HepG2 (cell line): ENCODE measurements at regions not wholly inside any gene's neighbourhood (a gene's known extent, or its start where the extent isn't known, plus 50 kb on each side); places are given as distances from the start of the nearest gene placed in this dataset.

Experiments
- BCLAF1 ChIP-seq: fragments of 450-650 bp; IDR thresholded peaks from 2 replicates; pipeline ENCODE4 v1.6.1; 2017; ENCODE audit warnings: mild to moderate bottlenecking
- FOSL1 ChIP-seq: sonication (generic); formaldehyde crosslinking; IDR thresholded peaks from 2 replicates; pipeline ENCODE4 v1.9.0; 2021; ENCODE audit warnings: missing genetic modification reagents, borderline replicate concordance
- FOXA1 ChIP-seq, 2 experiments: fragments of 450-650 bp in 1 of 2; sonication (generic) in 1 of 2; formaldehyde crosslinking in 1 of 2; IDR thresholded peaks; 2 replicates each; pipeline versions ENCODE4 v1.4.0 to v1.6.1; 2016 to 2020; ENCODE audit warnings: missing genetic modification reagents in 1 of 2
- ISL2 ChIP-seq: sonication (generic); formaldehyde crosslinking; IDR thresholded peaks from 2 replicates; pipeline ENCODE4 v1.5.0; 2020; ENCODE audit warnings: missing genetic modification reagents
- KLF11 ChIP-seq: IDR thresholded peaks from 2 replicates; pipeline ENCODE4 v1.6.1; 2016; ENCODE audit warnings: missing compliant biosample characterization
- NFATC3 ChIP-seq: sonication (generic); formaldehyde crosslinking; IDR thresholded peaks from 2 replicates; pipeline ENCODE4 v1.5.1; 2020; ENCODE audit warnings: mild to moderate bottlenecking, missing genetic modification reagents
- NFE2 ChIP-seq: sonication (generic); formaldehyde crosslinking; IDR thresholded peaks from 2 replicates; pipeline ENCODE4 v1.4.0; 2020; ENCODE audit warnings: missing genetic modification reagents
- SP5 ChIP-seq: IDR thresholded peaks from 2 replicates; pipeline ENCODE4 v1.6.1; 2016; ENCODE audit warnings: low read depth, borderline replicate concordance
- TAF1 ChIP-seq: sonication (generic); formaldehyde crosslinking; IDR thresholded peaks from 2 replicates; pipeline ENCODE4 v1.4.0; 2020; ENCODE audit warnings: missing genetic modification reagents
- ZFP91 ChIP-seq: sonication (generic); formaldehyde crosslinking; IDR thresholded peaks from 2 replicates; pipeline ENCODE4 v1.9.0; 2022; ENCODE audit warnings: missing genetic modification reagents, mild to moderate bottlenecking, borderline replicate concordance
- ZFY ChIP-seq: sonication (generic); formaldehyde crosslinking; IDR thresholded peaks from 2 replicates; pipeline ENCODE4 v1.4.0; 2020; ENCODE audit warnings: missing genetic modification reagents
- ZNF160 ChIP-seq: sonication (generic); formaldehyde crosslinking; IDR thresholded peaks from 2 replicates; pipeline ENCODE4 v1.8.0; 2022; ENCODE audit warnings: mild to moderate bottlenecking, inconsistent platforms, missing genetic modification reagents
- ZNF343 ChIP-seq: sonication (generic); formaldehyde crosslinking; IDR thresholded peaks from 2 replicates; pipeline ENCODE4 v1.4.0; 2020; ENCODE audit warnings: mild to moderate bottlenecking, missing genetic modification reagents
- ZNF619 ChIP-seq: sonication (generic); formaldehyde crosslinking; IDR thresholded peaks from 2 replicates; pipeline ENCODE4 v1.4.0; 2020; ENCODE audit warnings: mild to moderate bottlenecking, missing genetic modification reagents
- ZNF788 ChIP-seq: sonication (generic); formaldehyde crosslinking; IDR thresholded peaks from 2 replicates; pipeline ENCODE4 v1.5.0; 2020; ENCODE audit warnings: mild to moderate bottlenecking, missing genetic modification reagents, borderline replicate concordance
- ZNF83 ChIP-seq: sonication (generic); formaldehyde crosslinking; IDR thresholded peaks from 2 replicates; pipeline ENCODE4 v1.4.0; 2020; ENCODE audit warnings: missing genetic modification reagents, mild to moderate bottlenecking, borderline replicate concordance
- ZNF850 ChIP-seq: sonication (generic); formaldehyde crosslinking; conservative IDR thresholded peaks from 2 replicates; pipeline ENCODE4 v1.9.0; 2021; ENCODE audit warnings: mild to moderate bottlenecking, missing genetic modification reagents
- ZSCAN25 ChIP-seq: sonication (generic); formaldehyde crosslinking; IDR thresholded peaks from 2 replicates; pipeline ENCODE4 v1.8.0; 2022; ENCODE audit warnings: mild to moderate bottlenecking, missing genetic modification reagents
- TF ChIP-seq, protein P1 (sequence below): sonication (generic); formaldehyde crosslinking; IDR thresholded peaks from 2 replicates; pipeline ENCODE4 v1.4.0; 2020; ENCODE audit warnings: missing genetic modification reagents; ENCODE audit errors: not compliant biosample characterization
- TF ChIP-seq, protein P2 (sequence below): sonication (generic); formaldehyde crosslinking; IDR thresholded peaks from 2 replicates; pipeline ENCODE4 v1.5.0; 2020; ENCODE audit warnings: mild to moderate bottlenecking, missing genetic modification reagents, borderline replicate concordance

- TF ChIP-seq BCLAF1 (no peak), ZFY (CRISPR knock-in tag) (peak; percentile 44; the same call in 1 of the 2 replicates), ZNF850 (no peak), ZFP91 (peak; percentile 53; the same call in 1 of the 2 replicates), FOSL1 (CRISPR knock-in tag) (no peak), SP5 (CRISPR knock-in tag) (peak; percentile 84), FOXA1 (IDR thresholded peaks at IDR 0.05) (no peak), FOXA1 (CRISPR knock-in tag; IDR thresholded peaks at IDR 0.05) (0 out of 2 replicates have a peak, but pooled peaks have one; percentile 4), KLF11 (CRISPR knock-in tag) (no peak), ZNF788 (CRISPR knock-in tag) (peak; percentile 46; the same call in 1 of the 2 replicates), TAF1 (CRISPR knock-in tag) (no peak), NFE2 (CRISPR knock-in tag) (no peak), ZNF160 (peak; percentile 67; the same call in 1 of the 2 replicates), ZNF83 (CRISPR knock-in tag) (no peak), NFATC3 (no peak), ZNF343 (no peak), ZNF619 (CRISPR knock-in tag) (0 out of 2 replicates have a peak, but pooled peaks have one; percentile 50), ISL2 (peak; percentile 45; the same call in 1 of the 2 replicates), ZSCAN25 (CRISPR knock-in tag) (peak; percentile 65; the same call in 1 of the 2 replicates)
- TF ChIP-seq, protein P1, sequence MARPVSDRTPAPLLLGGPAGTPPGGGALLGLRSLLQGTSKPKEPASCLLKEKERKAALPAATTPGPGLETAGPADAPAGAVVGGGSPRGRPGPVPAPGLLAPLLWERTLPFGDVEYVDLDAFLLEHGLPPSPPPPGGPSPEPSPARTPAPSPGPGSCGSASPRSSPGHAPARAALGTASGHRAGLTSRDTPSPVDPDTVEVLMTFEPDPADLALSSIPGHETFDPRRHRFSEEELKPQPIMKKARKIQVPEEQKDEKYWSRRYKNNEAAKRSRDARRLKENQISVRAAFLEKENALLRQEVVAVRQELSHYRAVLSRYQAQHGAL (CRISPR knock-in tag), result no peak
- TF ChIP-seq, protein P2, sequence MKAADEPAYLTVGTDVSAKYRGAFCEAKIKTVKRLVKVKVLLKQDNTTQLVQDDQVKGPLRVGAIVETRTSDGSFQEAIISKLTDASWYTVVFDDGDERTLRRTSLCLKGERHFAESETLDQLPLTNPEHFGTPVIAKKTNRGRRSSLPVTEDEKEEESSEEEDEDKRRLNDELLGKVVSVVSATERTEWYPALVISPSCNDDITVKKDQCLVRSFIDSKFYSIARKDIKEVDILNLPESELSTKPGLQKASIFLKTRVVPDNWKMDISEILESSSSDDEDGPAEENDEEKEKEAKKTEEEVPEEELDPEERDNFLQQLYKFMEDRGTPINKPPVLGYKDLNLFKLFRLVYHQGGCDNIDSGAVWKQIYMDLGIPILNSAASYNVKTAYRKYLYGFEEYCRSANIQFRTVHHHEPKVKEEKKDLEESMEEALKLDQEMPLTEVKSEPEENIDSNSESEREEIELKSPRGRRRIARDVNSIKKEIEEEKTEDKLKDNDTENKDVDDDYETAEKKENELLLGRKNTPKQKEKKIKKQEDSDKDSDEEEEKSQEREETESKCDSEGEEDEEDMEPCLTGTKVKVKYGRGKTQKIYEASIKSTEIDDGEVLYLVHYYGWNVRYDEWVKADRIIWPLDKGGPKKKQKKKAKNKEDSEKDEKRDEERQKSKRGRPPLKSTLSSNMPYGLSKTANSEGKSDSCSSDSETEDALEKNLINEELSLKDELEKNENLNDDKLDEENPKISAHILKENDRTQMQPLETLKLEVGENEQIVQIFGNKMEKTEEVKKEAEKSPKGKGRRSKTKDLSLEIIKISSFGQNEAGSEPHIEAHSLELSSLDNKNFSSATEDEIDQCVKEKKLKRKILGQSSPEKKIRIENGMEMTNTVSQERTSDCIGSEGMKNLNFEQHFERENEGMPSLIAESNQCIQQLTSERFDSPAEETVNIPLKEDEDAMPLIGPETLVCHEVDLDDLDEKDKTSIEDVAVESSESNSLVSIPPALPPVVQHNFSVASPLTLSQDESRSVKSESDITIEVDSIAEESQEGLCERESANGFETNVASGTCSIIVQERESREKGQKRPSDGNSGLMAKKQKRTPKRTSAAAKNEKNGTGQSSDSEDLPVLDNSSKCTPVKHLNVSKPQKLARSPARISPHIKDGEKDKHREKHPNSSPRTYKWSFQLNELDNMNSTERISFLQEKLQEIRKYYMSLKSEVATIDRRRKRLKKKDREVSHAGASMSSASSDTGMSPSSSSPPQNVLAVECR (CRISPR knock-in tag), result peak; percentile 48; the same call in 1 of the 2 replicates
Observed at GRCh38 chr2:8599421-8600242, 82.2 kb upstream of the ID2 start (continued).
